ENCODE measurements at regions not wholly inside any gene's neighbourhood (a gene's known extent, or its start where the extent isn't known, plus 50 kb on each side); places are given as distances from the start of the nearest gene placed in this dataset.

DNA sequence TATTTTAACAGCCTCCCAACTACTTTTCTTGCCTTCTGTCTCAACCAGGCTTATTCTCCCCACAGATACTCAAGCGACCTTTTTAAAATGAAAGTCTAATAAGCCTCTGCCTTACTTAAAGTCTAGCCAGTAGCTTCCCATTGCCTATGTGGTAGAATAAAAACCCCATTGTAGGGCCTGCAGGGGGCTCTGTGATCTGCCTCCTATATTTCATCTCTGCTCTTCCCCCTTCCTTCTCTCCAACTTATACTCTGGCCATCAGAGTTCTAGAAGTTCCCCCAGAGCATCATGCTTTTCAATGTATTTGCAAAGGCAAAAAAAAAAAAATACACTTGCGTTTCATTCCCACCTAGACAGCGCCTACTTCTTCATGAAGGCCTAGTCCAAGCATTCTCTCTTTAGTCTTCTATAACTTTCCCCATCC, 167.7 kb upstream of the ADO start:
- H3K4me3 ChIP-seq: no peak overlapping the region
- no peak for DNase-seq
- no peaks in the 10 kb centered on the region for H3K36me3 ChIP-seq
- H3K4me1 ChIP-seq: no peaks in the 10 kb centered on the region
- no peak for TF ChIP-seq POLR2A (IDR thresholded peaks at IDR 0.05)
- TF ChIP-seq, protein P1, sequence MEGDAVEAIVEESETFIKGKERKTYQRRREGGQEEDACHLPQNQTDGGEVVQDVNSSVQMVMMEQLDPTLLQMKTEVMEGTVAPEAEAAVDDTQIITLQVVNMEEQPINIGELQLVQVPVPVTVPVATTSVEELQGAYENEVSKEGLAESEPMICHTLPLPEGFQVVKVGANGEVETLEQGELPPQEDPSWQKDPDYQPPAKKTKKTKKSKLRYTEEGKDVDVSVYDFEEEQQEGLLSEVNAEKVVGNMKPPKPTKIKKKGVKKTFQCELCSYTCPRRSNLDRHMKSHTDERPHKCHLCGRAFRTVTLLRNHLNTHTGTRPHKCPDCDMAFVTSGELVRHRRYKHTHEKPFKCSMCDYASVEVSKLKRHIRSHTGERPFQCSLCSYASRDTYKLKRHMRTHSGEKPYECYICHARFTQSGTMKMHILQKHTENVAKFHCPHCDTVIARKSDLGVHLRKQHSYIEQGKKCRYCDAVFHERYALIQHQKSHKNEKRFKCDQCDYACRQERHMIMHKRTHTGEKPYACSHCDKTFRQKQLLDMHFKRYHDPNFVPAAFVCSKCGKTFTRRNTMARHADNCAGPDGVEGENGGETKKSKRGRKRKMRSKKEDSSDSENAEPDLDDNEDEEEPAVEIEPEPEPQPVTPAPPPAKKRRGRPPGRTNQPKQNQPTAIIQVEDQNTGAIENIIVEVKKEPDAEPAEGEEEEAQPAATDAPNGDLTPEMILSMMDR (IDR thresholded peaks at IDR 0.05): no peak
- H3K9me3 ChIP-seq: no peaks in the 10 kb centered on the region
- intact Hi-C loops (cut with DNase I; ENCODE audit: low total_unique reads): no loop called here
- H3K27ac ChIP-seq: peak overlapping the region; percentile 59 to 64
- H3K27me3 ChIP-seq: no peaks in the 10 kb centered on the region

DNA sequence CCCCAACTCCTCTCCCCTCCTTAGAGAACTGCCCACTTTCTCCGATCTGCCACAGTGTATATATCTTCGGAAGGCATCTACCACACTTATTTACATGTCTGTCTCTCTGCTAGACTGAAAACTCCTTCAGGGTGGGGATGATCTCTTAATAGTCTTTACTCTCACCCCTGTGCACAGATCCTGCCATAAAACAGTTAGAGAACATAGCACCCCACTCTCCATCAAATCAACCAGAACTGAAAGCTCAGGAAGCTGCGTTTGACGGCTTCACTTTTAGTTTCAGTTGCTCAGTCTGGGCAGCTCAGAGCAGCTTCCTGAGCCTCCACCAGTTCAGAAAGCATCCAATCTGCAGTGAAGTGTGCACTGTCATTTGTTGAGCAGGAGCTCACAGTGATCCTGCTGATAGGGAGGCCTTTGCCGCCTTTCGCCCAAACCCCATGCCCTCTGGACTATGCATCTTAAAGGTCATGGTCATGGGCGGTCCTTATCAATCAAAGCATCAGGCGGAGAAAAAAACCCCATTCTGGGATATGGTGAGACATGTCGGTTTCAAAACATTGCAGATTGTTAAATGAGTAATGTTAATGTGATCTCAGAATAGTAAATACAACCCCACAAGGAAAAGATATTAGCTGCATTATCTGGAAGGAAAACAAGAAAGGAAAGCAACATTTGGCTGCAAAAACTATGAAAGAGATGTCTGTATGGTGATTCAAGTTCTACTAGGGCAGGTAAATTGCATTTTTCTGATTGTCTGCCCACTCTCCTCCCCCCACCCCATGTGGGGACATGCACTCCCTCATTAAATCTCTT, 167.1 kb upstream of the ADO start:
- no peak for TF ChIP-seq POLR2A (IDR thresholded peaks at IDR 0.05)
- TF ChIP-seq, protein P1 (IDR thresholded peaks at IDR 0.05): no peak
- Histone ChIP-seq H3K27ac (peak overlapping the region; percentile 59 to 64), H3K9me3 (no peaks in the 10 kb centered on the region), H3K4me3 (no peak overlapping the region), H3K4me1 (no peaks in the 10 kb centered on the region), H3K36me3 (no peaks in the 10 kb centered on the region), H3K27me3 (no peaks in the 10 kb centered on the region)
- intact Hi-C loops (cut with DNase I; ENCODE audit: low total_unique reads): no loop called here
- peak in 1 of 2 donors; percentile 20 for DNase-seq

DNA sequence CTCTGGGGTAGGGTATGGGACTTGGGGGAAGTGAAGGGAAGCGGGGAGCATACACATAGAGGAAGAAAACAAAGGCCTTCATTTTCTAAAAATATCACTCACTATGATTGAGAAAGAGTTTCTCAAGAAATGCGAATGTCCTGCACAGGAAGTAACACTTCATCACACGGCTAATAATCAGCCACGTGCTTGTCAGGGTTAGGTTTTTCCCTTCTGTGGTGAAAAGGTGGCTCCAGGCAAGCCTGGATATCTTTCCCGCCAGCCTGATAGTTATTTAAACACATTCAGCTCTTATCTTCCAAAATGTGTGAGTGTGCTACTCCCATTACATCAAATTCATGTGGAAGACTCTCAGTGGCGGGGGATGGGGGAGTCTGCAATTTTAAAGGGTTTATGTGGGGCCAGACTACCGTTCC, 166.4 kb upstream of the ADO start:
- H3K36me3 ChIP-seq: no peaks in the 10 kb centered on the region
- no peak for TF ChIP-seq POLR2A (IDR thresholded peaks at IDR 0.05)
- TF ChIP-seq, protein P1 (IDR thresholded peaks at IDR 0.05): no peak
- no peaks in the 10 kb centered on the region for H3K4me1 ChIP-seq
- peak overlapping the region; percentile 59 to 64 for H3K27ac ChIP-seq
- intact Hi-C loops (cut with DNase I; ENCODE audit: low total_unique reads): no loop called here
- H3K4me3 ChIP-seq: no peak overlapping the region
- no peaks in the 10 kb centered on the region for H3K9me3 ChIP-seq
- no peaks in the 10 kb centered on the region for H3K27me3 ChIP-seq
- peak; percentile 24 to 27 for DNase-seq

DNA sequence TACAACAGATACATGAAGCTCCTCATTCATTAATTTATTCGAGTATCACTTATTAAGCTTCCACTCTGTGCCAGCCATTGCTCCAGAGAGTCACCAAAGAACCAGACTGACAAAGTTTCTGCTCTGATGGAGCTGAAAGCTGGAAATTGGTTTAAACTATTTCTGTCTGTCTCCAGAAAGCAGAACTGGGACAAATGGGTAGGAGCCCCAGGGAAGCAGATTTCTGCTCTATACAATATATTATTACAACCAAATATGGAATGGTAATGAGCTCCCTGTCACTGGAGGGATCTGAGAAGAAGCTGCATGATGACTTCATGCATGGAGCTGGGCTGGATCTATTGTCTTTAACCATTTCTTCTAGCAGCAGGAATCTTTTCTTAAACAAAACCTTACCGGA, 165.4 kb upstream of the ADO start:
- Histone ChIP-seq H3K9me3 (no peaks in the 10 kb centered on the region), H3K36me3 (no peaks in the 10 kb centered on the region), H3K4me1 (no peaks in the 10 kb centered on the region), H3K27ac (no peak overlapping the region), H3K27me3 (no peaks in the 10 kb centered on the region), H3K4me3 (no peak overlapping the region)
- TF ChIP-seq, protein P1 (IDR thresholded peaks at IDR 0.05): no peak
- TF ChIP-seq POLR2A (IDR thresholded peaks at IDR 0.05): no peak
- no peak for DNase-seq
- intact Hi-C loops (cut with DNase I; ENCODE audit: low total_unique reads): no loop called here

DNA sequence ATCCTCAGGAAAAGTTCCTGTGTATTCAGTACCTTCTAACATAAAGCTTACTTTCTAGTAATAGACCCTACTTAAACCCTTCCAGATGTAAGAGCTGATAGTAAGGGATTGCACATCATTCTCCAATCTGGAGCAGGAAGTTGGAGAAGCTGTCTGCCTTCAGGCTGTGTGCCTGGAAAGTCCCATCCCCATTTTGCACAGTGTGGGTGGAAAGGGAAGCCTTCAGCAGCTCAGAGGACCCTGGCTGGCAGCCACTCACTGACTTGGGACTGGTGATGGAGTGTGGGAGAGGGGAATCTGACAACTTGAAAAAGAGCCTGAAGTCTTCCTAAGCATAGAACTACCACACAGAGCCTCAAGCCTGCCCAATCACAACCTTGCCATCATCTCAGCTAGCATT, 164.1 kb upstream of the ADO start:
- intact Hi-C loops (cut with DNase I; ENCODE audit: low total_unique reads): no loop called here
- Histone ChIP-seq H3K27ac (no peak overlapping the region), H3K36me3 (no peaks in the 10 kb centered on the region), H3K4me1 (no peaks in the 10 kb centered on the region), H3K27me3 (no peaks in the 10 kb centered on the region), H3K4me3 (no peak overlapping the region), H3K9me3 (no peaks in the 10 kb centered on the region)
- DNase-seq: no peak
- TF ChIP-seq, protein P1 (IDR thresholded peaks at IDR 0.05): no peak
- no peak for TF ChIP-seq POLR2A (IDR thresholded peaks at IDR 0.05)
